ENCODE measurements at regions not wholly inside any gene's neighbourhood (a gene's known extent, or its start where the extent isn't known, plus 50 kb on each side); places are given as distances from the start of the nearest gene placed in this dataset.

DNA sequence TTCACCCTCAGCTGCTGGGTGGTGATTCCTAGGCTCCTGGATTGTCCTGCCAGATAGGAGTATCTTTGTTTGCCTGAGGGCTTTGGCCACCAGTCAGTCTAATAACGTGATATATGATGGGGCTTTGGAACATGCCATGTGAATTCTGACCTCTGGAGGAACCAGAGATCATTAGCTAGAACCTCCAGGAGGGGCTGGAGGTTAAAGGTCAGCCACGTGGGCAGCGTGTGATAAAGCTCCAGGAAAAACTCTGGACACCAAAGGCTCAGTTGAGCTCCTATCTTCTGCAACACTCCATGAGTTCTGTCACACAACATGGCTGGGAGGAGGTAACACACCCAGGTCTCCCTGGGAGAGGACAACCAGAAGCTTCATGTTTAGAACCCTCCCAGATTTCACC, 251.1 kb downstream of the DAD1 start:
- no peak for DNase-seq (ENCODE audit: low read depth)

DNA sequence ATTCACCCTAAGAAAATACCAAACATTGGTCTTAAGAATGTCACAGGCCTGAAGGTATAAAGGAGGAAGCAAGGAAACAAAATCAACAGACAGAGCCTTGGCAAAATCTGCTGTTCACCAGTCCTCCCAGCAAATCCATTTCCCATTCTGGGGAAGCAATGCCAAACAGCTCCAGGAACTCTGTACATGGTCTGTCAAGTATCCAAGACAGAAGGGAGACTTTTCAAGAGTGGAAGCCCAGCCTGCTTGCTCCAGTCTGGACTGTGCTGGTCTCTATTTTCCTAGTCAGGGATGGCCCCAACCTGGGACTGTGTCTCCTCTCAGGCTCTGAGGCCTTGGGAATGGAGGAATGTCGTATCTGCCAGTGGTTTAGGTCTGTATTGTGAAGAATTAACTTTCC, 251.5 kb downstream of the DAD1 start:
- DNase-seq (ENCODE audit: low read depth), result no peak

DNA sequence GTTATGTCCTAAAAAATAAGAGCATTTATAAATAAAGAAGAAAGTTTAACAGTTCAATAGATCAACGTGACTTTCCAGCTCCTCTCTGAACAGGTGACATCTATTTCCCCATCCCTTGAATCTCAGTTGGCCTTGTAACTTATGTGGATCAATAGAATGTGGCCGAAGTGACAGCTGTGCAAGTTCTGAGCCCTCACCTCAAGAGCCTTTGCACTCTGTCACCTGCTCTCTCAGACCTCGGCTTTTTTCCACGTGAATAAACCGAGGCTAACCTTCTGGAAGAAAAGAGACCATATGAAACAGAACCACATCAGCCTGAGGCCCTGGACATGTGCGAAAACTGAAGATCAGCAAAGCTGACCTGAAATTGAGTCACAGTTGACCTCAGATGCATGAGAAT, 253.0 kb downstream of the DAD1 start:
- DNase-seq (ENCODE audit: low read depth), result no peak

DNA sequence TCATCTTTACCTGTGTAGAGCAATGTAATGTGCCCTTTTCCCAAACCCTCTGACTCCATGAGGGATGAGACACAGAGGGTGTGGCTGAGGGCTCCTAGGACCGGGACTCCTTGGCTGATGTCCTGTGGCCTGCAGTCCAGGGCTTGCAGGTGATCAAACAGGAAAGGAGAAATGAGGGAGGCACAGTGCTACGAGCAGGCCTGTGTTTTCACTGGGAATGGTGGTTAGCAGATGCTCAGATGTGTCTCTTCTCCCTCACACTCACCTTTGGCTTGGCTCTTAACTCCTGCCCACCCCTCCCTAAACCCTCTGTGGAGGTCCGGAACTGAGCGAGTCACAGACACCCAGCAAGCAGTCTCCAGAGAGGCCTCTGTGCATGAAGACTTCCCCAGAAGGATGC, 254.4 kb downstream of the DAD1 start:
- no peak for DNase-seq (ENCODE audit: low read depth)

DNA sequence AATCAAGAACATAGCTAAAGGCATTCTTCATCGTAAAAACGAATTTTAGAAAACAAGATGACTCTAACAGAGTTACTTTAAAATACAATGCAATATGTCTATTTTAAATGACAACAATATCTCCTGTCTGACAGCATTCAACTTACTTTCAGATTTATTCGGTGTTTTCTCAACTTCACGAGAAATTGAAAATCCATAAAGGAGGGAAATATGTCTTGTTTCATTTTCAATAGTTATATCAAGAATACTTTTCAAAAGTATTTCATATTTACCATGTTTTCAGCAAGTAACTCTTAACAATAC, 254.8 kb downstream of the DAD1 start:
- no peak for DNase-seq (ENCODE audit: low read depth)

DNA sequence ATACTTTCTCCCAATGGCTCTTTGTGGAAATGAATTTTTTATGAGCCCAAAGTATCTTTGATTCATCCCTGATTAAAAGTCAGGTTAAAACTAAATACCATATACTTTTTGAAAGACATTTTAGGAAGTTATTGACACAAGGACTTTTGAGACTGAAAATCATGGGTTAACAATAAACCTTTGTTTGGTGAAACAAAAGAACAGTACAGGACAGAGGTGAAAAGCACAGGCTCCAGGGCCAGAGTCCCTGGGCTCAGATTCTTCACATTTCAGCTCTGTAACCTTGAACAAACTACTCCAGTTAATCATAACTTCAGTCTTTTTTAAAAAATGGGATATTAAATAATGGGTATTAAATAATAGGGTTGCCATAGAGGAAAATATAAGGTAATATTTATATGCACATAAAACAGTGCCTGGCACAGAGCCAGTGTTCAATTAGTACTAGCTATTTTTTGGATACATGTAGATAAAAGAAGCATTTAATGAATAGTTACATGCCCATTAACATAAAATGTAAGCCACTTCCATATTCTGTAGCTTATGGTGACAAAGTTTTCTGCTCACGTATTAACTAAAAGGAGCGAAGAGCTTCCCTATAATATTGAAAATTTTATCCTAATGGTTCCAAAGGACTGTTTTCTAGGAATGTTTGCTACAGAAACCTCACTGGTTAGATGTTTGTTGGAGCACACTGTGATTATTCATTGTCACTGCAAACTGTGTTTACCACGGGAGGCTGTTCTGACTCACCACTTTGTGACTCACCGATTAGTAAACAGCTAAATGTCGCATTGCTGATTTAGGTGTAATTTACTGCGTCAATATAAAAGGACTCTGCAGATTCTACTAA, 255.4 kb downstream of the DAD1 start:
- peak; percentile 16 for DNase-seq (ENCODE audit: low read depth)

DNA sequence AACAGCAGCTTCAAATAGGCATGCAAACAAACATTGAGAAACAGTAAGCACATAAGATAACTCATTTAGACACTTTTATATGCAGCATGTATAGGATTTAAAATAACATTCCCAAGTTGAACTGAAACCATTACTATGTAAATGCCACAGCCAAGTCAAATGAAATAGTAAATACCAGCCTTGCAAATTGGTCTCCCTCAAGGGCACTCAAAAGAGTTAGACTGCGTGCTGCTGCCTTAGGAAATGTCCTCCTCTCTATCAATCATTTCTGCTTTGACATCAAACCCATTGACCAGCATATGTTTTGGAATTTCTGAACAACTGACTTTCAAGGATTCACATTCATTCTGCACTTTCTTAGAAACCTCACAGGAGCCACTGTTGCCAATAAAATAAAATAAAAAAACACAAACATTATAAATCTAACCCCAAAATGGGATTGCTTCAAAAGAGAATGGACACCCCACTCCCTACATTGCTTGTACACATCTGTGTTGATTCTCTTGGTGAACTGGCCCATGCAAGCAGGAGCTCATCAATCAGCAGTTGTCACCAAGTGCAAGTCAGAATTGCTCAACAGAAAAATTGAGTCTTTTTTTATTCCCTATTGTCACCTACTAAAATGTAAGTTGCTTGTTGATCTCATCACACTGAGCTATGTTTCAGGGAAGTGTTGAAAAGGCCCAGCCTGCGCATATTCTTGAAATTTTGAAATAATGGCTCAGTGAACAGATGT, 256.2 kb downstream of the DAD1 start:
- no peak for DNase-seq (ENCODE audit: low read depth)

DNA sequence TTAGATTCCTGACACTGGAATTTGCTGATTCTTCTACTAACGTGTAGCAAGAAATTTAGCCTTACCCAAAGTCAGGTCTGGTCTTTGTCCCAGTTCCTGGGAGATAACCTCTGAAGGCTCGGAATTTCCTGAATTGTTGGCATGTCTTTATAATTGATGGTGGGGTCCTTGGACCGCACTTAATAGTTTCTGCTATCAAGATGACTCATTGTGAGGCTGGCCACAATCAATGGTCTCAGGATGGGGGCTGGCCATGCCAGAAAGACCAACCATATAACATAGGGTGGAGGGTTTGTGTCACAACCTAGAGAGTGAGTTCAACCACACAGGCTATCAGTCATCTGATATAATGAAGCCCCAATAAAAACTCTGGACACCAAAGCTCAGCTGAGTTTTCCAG, 259.7 kb downstream of the DAD1 start:
- no peak for DNase-seq (ENCODE audit: low read depth)

DNA sequence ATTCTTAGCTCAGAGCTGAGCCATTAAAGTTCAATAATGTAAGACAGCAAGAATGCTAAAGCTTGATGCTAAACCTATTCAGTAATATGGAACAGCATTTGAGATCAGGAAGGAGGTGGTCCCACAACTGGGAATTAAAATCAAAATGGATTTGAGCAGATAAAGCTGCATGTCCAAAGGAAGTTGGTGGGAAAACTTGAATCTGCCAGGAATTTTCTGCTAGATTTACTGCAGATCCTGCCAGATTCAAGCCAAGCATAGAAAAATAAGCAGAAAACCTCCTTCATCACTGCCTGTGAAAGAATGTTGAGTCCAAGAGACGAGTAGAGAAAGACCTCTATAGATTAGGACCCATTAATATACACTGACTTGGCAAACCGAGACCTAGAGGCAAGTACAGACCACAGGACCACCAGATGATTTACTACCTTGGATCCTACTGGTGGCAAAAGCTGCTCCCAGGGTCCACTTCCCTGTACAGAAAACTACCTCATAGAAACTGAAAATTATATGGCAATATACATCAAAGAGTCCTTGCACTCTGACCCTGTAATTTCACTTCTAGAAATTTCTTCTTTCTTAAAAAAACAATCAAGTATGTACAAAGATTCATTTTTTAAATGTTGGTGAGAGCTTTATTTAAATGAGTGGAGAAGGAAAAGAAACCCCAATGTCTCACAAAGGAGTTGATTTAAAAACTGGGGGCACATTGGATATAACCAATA, 263.2 kb downstream of the DAD1 start:
- DNase-seq (ENCODE audit: low read depth), result no peak

DNA sequence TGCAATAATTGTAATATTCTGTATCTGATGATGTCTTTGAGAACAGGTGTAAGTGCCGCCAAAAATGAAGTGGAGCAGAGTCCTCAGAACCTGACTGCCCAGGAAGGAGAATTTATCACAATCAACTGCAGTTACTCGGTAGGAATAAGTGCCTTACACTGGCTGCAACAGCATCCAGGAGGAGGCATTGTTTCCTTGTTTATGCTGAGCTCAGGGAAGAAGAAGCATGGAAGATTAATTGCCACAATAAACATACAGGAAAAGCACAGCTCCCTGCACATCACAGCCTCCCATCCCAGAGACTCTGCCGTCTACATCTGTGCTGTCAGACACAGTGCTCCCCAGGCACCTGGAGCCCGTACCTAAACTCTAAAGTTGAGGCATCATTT, 268.7 kb downstream of the DAD1 start:
- DNase-seq (ENCODE audit: low read depth), result no peak

DNA sequence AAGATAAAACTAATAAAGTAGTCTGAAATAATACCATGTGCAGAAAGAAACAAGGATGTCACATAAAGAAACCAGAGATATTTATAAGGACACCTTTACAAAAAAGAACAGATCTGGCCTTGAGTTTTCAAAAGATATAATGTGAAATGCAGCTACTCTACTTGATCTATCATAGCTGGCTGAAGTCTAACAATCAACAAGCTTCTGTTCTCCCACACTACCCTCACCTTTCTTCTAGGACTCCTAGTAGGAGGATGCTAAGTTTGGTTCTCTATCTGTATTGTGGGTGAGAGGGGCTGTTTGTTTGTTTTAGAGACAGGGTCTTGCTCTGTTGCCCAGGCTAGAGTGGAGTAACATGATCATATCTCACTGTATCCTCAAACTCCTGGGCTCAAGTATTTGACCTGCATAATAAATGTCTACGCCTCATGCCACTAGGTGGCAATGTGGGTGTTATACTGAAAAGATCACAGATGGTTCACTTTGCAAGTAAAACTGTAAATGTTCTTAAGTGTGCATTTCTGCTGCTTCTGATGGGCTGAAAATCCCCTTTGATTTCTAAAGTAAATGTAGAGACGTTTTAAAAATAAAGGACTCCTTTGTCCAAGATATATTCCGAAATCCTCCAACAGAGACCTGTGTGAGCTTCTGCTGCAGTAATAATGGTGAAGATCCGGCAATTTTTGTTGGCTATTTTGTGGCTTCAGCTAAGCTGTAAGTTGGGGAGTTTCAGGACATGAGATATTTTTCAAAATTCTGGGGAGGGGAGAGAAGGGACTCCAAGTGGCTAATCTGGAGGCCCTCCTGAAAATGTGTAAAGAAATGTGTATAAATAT, 269.3 kb downstream of the DAD1 start:
- DNase-seq (ENCODE audit: low read depth), result peak; percentile 3

DNA sequence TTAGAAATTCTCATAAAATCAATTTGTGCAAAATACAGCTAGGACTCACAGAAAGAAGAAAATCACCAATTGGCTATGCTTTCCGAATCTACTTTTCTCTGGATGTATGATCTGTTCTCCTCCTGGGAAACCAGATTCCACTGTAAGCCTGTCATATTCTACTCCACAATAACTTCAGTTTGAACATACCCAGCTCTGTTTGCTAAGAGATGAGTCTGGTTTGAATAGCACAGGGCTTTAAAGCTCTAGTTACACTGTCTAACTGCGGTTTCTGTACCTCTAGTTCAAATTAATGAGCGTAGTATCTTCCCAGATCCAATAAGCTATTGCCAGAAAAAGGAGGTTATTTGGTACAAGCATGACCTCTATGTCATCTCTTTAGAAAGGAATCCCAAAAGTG, 270.1 kb downstream of the DAD1 start:
- no peak for DNase-seq (ENCODE audit: low read depth)

DNA sequence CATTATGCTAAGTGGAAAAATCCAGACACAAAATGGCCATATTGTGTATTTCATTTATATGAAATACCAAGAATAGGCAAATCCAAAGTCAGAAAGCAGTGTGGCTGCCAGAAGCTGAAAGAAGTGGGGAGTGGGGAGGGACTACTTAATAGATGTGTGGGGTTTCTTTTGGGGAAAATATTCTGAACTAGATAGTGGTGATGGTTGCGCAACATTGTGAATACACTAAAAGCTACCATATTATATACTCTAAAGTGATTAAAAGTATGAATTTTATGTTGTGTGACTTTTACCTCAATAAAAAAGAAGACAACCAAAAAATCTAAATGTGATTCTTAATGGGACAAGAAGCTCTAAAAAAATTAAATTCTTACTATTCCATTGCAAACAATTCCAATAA, 272.6 kb downstream of the DAD1 start:
- DNase-seq (ENCODE audit: low read depth), result no peak

DNA sequence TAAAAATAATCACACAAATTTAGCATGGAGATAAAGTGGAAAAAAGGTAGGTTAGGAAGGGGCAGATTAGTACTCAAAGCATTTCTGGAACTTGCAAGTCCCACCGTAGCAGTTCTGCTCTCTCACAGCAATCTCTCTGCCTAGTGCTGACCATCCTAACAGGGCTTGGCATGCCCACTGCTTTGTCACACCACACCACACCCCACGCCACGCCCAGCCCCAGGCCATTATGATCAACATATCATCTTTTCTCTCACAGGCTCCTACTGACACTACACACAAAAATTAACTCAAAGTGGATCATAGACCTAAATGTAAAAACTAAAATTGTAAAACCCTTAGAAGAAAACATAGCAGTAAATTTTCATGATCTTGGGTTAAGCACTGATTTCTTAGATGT, 273.7 kb downstream of the DAD1 start:
- DNase-seq (ENCODE audit: low read depth), result no peak

DNA sequence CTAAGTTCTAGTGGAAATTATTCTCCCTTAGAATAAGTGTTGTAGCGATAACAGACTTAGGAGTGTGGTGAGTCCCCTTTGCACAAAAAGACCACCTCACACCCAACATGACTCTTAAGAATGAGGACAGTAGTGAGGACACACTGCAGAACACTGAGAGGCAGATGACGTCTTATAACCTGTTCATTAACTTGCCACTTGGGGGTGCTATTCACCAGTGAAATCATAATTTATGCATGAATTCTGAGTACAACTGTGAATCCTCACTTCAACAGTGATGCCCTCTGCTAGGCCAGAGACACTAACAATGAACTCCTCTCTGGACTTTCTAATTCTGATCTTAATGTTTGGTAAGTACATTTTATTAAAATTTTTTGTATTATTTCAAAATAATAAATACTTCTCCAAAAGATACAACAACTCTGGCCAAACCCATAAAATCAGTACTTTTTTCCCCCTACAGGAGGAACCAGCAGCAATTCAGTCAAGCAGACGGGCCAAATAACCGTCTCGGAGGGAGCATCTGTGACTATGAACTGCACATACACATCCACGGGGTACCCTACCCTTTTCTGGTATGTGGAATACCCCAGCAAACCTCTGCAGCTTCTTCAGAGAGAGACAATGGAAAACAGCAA, 274.7 kb downstream of the DAD1 start:
- DNase-seq (ENCODE audit: low read depth), result peak; percentile 8

DNA sequence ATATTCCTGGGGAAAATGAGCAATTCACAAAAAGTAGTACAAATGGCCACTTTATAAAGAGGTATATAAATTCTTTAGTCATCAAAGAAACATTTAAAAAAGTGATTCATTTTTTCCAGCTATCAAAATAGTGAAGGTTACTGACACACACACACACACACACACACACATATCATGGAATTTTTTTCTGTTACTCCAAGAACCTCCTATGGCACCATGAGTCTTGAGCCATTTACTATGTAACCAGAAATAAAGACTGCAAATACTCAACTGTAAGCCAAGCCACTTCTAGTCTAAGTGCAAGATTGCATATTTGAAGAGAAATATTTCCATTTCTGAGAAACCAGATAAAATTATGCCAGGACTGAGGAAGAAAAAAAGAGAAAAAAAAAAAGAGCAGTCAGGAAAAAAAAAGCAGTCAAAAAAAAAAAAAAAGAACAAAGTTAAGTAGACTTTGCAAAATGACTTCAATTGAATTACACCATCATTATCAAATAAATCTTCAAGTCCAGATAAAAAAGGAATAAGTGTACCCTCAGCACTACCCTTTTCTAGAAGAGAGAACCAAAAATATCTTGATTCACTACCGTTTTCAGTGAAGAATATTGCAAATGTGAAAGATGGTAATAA, 275.7 kb downstream of the DAD1 start:
- DNase-seq (ENCODE audit: low read depth), result no peak

DNA sequence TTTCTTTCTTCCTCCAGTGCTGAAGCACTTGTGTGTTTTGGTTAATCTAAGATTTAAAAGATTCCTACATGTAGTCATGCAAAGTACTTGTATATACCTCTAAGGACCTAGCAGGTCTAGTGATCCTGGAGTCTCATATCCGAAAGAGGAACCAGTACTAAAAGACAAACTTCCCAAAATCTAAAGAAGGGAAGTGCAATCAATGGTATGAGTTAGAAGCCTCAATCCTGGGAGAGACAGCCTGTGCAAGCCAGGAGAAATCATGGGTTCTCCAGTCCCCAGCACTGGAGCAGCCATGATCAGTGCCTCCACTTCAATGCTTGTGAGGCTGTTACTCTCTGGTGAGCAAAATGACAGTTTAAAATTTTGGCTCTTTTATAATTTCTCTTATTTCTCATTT, 277.4 kb downstream of the DAD1 start:
- DNase-seq (ENCODE audit: low read depth), result no peak

DNA sequence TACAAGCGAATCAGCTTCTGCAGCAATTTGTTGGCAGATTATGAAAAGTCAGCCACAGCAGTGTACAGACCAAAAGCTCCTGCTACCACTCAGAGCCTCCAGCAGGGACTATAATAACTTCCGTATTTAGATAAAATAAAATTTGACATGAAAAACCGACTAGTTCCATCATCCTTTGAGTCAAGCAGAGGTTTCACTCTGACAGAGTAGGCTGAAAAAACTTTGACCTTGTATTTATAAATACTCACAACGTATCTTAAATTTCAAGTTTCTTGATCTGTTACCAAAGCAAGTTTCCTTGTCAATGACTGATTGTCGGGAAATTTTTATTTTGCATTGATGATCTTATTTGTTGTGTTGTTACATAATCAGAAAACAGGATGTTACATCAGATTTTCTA, 283.4 kb downstream of the DAD1 start:
- no peak for DNase-seq (ENCODE audit: low read depth)

DNA sequence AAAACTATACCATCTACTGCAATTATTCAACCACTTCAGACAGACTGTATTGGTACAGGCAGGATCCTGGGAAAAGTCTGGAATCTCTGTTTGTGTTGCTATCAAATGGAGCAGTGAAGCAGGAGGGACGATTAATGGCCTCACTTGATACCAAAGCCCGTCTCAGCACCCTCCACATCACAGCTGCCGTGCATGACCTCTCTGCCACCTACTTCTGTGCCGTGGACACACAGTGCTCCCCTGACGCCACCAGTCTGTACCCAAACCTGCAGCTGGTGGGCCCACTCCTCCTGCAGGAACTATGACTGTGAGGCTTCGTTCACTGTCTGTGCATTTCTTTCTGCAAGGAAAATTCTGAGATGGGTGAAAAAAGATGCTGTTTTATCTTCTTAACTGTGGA, 284.7 kb downstream of the DAD1 start:
- no peak for DNase-seq (ENCODE audit: low read depth)

DNA sequence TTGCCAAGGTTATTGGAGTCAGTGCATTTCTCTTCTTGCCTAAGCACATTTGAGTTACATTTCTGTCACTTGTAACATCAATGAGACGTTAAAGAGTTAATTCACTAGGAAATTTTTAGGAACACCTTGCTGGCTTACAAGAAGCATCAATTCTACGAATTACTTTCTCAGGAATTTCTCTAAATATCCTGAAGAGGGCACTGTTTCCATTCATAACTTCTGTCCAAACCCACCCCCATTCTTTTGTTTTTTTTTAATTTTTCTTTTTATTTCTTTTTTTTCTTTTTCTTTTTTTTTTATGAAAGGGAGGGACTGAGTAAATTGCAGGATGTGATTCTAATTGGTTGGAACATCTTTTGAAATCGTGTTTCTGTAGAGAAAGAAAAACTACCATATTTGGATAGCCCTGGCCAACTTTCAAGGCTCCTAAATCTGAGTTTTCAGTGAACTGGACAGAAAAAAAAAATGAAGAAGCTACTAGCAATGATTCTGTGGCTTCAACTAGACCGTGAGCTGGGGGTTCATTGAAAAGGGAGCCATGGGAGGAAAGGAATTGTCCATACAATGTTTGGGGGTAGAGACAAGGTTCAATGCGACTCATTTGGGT, 285.3 kb downstream of the DAD1 start:
- DNase-seq (ENCODE audit: low read depth), result no peak

DNA sequence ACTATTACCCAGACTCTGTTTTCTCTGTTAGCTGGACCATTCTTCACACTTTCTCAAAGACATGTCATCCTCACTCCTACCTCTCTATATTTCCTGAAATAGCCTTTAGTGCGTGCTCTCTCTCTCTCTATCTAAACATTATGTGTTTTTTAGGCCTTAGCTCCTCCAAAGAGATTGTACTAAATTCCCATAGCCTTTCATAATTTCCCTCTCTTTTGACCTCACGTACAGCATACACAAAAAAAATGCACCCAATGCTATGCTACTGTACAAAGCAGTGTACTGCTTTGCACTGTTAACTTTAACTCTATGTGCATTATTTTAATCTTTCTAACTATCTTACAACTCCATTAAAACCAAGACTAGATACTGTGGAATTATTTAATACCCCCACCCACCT, 288.4 kb downstream of the DAD1 start:
- no peak for DNase-seq (ENCODE audit: low read depth)

All from GM04503 (cell line).